Fibroblast of gingiva (primary cell): ENCODE measurements at regions not wholly inside any gene's neighbourhood (a gene's known extent, or its start where the extent isn't known, plus 50 kb on each side); places are given as distances from the start of the nearest gene placed in this dataset.

Experiments
- DNase-seq: peaks from one replicate; pipeline ENCODE4 v3.0.0-alpha.2; 2011; ENCODE audit warnings: low read depth

DNA sequence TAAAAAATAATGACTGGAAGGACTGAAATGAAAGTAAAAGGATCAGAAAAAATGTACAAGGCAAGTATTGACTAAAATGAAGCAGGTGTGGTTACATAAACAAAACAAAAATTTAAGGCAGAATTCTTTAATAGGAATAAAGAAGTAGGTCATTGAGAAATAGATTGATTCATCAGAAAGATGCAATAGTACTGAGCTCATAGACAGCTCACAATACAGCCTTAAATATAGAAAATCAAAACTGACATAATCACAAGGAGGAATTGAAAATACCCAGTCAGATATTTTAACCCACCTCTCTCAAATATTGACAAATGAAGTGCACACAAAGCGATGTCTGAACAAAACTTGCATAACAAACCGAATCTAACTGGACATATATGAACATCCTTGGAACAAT, 366.8 kb upstream of the DPYD start:
- DNase-seq: no peak

DNA sequence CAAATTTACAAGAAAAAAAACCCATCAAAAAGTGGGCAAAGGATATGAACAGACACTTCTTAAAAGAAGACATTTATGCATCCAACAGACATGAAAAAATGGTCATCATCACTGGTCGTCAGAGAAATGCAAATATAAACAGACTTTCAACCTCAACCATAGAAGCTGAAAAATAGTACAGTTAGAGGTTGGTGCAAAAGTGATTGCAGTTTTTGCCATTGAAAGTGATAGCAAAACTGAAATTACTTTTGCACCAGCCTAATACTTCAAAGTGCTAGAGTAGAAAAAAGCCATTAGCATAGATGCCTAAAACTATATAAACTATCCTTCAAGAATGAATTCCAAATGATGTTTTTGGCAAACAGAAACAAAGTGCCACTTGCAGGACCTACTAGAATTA, 365.8 kb upstream of the DPYD start:
- no peak for DNase-seq

DNA sequence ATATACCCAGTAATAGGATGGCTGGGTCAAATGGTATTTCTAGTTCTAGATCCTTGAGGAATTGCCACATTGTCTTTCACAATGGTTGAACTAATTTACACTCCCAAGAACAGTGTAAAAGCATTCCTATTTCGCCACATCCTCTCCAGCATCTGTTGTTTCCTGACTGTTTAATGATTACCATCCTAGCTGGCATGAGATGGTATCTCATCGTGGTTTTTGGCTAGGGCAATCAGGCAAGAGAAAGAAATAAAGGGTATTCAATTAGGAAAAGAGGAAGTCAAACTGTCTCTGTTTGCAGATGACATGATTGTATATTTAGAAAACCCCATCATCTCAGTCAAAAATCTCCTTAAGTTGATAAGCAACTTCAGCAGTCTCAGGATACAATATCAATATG, 364.5 kb upstream of the DPYD start:
- DNase-seq: peak; percentile 57

DNA sequence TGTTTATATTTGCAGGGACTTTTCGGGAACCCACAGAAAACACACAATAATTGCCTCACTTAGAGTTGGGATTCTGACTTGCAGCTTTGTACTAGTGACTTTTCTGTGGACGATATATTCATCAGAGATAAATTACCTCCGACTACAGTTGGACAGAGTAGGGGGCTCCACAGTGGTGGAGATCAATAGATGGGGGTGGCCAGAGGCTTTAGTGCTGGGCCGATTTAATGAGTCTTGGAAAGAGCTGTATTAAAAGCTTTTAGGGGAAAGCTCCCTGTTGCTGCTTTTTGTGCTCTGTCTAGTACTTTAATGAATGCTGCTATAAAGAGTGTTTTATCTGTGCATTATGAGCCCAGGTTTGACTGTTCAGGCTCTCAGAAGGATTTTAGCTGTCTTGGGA, 359.2 kb upstream of the DPYD start:
- DNase-seq: no peak

DNA sequence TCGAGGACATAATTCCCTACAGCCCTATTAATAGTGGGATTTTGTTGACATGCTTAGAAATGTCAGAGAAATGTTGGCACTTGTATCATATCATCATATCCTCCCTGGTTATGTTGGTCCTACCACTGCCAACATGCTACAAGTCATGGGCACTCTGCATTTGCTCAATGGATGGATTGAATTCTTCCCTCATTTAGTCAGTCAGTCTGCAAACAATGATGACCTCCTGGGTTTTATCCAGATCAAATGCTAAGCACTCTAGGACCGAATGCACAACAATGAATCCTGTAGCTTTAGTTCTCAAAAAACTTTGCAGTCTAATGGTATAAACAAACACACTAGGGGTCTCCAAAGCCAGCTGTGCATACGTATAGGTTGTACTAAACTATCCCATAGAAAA, 357.2 kb upstream of the DPYD start:
- no peak for DNase-seq

DNA sequence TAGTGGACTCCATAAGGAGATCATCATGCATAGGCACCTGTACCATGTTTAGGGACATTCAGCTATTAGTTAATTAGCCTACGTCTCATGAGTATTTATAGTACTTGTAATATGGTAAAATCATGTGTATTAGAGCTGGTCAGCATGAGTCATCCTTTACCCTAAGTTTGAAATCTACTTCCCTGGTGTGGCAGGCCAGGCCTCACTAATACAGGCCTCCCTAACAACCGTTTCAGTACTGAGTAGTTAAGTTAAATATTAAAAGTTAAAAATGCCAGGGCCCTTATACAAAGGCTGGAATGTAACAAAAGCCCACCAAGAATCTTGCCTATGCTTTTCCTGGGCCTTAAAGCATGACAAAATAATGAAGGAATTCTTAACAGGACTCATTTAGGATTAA, 356.3 kb upstream of the DPYD start:
- DNase-seq: no peak

DNA sequence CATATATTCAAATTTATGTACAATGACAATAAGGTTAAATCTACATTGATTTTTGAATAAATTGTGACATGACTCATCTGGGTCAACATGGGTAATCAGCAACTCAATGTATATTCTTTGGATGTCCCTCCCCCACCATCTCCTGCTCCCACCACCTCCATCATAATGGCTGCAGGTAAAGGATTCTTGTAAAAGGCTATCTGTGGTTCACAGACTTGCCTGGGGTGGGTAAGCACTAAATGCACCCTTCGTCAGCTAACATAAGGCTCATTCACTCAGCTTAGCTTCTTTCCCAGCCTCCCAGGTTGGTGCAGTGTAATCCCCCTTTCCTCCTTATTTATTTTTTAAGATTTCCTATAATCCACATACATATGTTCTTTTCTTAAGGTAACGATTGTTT, 355.7 kb upstream of the DPYD start:
- DNase-seq: no peak

DNA sequence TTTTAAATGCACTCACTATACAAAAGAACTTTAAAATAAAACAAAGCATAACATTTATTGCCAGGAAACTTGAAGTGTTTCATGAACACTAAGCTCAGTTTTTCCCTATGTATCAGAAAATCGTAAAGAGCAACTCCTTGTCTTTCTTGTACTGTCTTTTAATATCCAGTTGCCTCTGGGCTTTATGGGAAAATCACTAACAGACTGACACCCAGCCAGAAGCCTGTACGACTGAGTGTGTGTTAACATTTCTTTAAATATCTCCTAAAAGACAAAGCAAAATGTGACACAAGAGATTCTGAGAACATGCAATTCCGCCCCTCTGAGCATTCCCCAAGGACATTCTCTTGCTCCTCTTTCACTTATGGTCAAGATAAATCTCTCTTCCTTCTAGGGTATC, 347.5 kb upstream of the DPYD start:
- no peak for DNase-seq

DNA sequence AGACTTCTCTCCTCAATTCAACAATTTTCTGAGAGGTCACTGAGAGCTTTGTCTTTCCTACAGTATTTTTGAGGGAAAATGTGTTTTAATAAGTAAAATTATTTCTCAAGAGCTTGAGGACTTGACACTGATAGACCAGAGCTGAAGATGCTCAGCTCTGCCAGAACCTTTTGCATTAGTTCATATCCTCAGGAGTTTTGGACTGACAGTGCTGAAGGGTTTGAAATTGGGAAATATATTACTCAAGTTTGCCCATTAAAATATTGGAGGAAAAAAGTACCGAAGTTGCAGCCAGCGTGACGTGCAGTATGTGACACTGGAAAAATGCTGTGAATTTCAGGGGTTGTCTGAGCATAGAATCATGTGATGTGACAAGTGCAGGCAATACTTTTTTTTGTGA, 346.6 kb upstream of the DPYD start:
- DNase-seq: no peak

DNA sequence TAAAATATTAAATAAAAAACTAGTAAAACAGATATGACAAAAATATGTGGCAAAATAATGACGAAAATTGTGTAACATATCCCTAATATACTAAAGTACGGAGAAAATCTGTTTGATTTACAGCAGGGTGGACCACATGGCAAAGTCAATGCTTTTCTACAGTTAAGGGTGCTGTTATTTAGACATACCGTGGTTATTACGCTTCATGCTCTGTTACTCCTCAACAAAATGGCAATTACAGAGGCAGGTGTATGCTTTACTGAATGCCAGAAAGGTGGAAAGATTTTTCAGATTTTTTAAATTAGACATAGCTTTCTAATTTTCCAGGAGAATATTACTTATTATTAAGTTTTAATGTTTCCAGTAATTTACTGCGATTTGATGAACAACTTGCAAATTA, 343.9 kb upstream of the DPYD start:
- no peak for DNase-seq

DNA sequence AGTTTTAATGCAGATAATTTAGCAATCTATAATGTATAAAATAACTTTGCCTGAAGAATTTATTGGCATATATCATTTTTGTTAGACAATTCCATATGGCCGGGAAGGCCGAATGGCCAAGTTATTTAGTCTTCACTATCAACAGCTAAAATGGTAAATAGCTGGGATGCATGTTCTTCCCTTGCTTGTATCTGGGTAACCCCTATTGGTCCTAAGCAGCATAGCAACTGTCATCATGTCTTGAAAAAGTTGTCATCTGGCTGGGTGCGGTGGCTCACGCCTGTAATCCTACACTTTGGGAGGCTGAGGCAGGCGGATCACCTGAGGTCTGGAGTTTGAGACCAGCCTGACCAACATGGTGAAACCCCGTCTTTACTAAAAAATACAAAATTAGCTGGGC, 340.0 kb upstream of the DPYD start:
- no peak for DNase-seq

DNA sequence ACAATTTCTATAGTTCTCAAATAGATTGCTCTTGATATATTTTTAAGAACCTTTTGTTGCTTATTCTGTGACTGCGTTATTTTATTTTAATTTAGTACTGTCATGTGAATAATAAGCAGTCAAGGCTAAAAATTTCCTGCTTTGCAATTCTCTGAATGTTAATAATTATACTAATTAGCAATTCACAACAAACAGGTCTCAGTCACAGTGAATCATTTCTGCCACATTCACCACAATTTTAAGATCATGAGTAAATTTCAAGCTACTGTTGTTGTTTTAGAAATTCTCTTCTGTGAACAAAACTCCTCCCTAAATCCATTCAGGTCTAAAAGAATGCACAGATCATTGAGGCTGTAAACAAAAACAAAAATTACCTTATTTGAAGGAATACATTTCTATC, 339.6 kb upstream of the DPYD start:
- DNase-seq: no peak

DNA sequence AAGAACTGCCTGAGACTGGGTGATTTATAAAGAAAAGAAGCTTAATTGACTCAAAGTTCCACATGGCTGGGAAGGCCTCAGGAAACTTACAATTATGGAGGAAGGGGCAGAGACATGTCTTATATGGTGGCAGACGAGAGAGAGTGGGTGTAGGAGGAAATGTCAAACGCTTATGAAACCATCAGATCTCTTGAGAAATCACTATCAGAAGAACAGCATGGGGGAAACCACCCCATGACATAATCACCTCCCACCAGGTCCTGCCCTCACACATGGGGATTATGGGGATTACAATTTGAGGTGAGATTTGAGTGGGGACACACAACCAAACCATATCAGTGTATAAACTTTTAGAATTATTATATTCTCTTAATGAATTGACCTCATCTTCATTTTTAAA, 335.9 kb upstream of the DPYD start:
- no peak for DNase-seq

DNA sequence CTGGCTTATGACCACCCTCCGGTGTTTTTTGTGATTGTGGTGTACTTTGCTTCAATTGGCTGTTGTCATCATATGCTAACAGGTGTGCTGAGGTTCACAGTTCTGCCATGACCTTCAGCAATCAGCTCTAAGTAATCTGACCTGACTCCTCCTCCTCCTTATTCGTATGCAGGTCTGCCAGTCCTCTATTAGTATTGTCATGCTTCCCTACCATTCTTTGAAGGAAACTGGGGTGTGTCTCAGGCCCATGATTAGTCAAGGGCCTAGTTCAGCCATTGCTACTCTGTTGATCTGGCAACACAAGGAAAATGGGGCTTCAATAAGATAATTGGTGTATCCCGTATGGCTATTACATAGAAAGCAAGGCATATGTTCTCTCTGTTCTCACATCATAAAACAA, 332.3 kb upstream of the DPYD start:
- DNase-seq: no peak

DNA sequence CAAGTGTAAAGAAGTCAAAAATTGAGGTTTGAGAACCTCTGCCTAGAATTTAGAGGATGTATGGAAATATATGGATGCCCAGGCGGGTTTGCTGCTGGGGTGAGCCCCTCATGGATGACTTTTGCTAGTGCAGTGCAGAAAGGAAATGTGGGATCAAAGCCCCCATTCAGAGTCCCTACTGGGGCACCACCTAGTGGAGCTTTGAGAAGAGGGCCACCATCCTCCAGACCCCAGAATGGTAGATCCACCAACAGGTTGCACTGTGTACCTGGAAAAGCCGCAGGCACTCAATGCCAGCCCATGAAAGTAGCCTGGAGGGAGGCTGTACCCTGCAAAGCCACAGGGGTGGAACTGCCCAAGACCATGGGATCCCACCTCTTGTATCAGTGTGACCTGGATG, 330.7 kb upstream of the DPYD start:
- no peak for DNase-seq

DNA sequence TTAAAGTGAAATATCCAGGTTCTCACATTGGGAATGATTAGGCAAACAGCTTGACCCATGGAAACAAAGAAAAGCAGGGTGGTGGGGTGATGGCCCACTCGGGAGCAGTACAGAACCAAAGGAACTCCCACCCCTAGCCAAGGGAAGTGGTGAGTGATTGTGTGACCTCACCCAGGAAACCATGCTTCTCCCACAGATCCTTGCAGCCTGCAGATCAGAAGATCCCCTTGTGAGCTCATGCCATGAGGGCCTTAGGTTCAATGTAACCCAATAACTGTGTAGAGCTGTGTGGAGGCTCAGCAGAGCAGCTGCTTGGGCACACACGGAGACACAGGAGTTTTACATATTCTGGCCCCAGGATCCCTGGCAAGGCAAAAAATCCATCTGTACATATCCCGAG, 311.8 kb upstream of the DPYD start:
- DNase-seq: no peak

DNA sequence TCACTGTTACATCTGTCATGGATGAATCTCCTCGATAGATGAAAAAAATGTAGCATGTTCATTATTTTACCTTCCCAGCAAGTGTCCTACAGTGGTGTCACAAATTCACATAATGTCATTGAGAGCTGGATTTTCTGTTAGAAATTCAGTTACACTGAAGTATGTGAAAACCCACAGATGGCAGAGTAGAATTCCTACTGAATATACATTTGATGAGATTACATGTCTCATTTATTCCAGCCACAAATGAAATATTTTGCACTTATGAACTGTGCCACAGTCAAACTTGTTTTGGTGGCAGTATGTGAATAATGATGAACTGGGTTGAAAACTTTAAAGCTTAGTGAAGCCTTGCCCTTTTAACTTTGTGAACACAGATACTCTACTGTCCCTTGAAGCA, 301.9 kb upstream of the DPYD start:
- no peak for DNase-seq

DNA sequence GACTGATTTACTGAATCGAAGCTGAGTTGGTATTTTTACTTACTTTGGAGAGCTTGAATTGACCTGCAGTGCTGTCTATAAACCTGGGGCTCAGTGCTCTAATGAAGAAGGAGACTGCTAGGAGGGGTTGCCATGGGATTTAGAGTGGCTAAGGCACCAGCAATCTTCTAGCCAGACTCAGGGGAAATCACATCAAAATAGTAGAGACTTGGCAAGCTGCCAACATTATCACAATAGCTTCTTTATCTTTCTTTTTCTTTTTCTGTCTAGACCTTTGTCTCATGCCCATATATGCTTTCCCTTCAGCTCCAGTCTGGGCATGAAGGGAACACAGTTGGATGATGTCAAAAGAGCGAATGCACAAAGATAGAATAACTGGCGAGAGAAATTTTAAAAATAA, 301.1 kb upstream of the DPYD start:
- DNase-seq: no peak

DNA sequence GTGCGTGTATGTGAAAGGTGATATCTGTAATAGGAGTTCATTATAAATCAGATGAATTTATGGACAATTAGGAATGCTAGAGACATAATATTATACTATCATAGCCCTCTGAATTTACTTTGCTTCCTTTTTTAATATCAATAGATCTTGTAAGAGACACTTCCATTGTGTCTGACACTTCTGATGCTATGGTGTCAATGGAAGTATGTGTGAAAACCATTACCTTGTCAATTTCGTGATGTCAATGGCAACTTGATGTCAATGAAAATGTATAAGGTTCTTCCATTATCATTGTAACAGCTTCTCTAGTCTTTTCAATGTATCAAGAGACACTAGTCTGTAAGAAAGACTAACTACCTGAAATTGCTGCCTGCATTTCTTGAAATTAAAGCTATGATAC, 296.8 kb upstream of the DPYD start:
- no peak for DNase-seq

DNA sequence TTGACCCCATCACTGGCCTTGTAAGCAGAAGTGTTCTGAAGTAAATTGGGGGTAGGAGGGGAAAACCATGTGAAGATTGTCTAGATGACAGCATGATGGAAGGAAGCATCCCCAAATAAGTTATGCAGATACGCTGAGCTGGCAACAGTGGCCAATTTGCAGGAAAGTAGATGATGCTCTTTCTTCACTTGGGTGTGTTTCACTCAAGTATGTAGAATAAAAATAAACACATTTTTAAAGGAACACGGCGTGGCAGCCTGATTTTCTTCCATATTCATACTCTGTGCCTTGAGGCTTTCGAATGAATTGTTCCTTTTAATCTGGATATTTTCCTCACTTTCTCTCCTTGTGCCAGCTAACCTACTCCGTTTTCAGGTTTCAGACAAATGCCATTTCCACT, 295.5 kb upstream of the DPYD start:
- DNase-seq: no peak

DNA sequence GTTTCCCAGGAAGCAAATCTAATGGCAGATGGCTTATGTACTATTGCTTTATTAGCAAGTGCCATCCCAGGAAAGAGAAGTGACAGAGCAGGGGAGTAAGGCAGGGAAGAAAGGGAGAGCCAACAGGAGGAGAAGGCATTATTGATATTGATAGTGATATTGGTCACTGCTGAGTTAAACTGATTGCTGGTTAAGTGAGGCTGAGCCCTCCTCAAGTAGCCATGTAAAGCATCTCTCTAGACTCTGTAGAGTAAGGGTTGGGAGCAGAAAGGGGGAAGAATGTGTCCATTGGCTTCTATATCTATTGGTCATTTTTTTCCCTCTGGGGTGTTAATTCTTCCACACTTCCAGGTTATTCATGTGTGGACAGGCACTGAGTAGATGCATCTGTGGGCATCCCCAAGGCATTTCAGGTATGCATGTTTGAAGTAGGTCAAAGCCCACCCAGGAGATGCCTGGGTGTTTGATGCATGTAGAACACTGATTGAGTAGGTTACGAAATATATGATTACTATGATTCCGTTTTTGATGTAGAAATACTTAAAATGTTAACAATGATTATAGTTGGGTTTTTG, 290.5 kb upstream of the DPYD start:
- no peak for DNase-seq

DNA sequence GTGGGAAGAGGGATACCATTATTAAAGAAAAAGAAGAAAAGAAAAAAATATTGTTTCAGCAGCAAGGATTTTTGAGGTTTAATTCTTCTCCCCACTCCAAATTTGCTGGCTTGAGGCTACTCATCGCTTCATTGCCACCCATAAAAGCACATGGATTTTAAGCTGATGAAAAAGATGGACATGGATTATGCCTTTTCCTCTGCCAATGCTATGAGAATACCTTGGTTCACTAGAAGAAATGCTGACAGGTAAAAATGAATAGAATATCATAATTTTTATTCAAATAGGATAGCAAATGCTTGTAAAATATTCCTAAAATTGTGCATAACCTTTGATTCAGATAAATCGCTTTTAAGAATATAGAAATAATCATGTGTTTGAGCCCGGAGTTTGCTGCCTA, 289.7 kb upstream of the DPYD start:
- DNase-seq: no peak

DNA sequence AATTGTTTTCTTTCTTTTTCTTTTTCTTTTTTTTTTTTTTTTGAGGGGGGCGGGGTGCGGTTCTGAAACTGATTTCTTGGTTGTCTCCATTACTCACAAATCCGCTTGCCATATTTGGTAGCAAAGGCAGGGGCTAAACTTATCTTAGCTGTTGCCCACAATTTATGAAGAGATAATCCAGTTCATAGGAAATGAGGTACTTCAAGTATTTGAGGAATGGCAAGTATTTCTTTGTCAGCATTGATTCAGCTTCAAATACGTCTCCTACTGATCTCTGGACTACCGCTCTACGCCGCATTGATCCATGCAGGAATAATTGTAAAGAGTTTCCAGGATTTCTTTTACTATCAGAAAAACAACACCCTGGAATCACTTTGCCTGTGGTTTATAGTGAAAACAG, 289.2 kb upstream of the DPYD start:
- no peak for DNase-seq

DNA sequence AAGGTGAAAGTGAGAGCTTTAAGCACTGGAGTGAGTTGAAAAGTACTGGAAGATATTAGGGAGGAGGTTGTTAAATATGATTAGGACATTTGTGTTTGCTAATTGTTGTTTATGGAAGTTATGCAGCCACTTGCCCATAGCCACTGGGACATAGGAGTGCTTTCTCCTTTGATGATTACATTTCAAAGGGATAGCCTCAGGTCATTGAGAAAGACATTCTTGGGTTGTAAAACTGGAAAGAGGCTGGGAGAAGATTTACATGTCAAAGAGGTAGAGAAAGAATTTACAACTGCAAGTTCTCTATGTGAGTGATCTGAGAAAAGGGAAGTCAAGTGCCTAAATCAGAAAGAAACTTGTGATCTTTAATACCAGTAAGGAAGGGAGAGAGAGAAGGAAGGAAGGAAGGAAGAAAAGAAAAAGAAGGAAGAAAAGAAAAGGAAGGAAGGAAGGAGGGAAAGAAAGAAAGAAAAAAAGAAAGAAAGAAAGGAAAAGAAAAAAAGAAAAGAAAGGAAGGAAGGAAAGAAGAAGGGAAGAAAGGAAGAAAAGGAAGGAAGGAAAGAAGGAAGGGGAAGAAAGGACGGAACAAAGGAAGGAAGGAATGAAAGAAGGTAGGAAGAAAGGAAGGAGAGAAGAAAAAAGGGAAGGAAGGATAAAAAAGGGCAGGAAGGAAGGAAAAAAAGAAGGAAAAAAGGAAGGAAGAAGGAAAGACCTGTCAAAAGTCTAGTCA, 284.6 kb upstream of the DPYD start:
- DNase-seq: no peak

DNA sequence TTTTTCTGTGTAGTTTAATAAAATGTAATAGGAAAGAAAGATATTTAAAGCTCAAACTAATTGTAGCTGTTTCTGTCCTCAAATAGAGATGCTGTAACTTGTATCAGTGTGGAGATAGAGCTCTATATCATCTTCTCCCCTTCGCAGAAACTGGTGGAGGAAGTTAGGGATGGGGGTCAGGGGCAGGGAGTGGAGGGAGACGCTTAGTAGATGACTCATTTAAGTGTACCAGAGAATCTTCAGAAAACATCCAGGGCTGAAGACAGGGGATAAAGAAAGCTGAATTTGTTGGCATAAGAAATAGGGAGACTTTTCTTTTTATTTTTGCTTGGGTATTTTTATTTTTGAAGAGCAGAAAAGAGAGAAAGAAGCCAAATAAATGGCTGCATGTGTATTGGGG, 282.6 kb upstream of the DPYD start:
- DNase-seq: no peak
